Nephron progenitor cell (in vitro differentiated cells): ENCODE measurements at regions not wholly inside any gene's neighbourhood (a gene's known extent, or its start where the extent isn't known, plus 50 kb on each side); places are given as distances from the start of the nearest gene placed in this dataset.

ENCODE experiments used
- DNase-seq: peaks from one replicate; pipeline ENCODE4 v3.0.0; 2021
- H3K27ac Mint-ChIP-seq: 2 replicates; pipeline ENCODE4 v1.8.0; 2021; ENCODE audit warnings: mild to moderate bottlenecking, moderate library complexity, mixed read lengths
- H3K27me3 Mint-ChIP-seq: 2 replicates; pipeline ENCODE4 v1.8.0; 2021; ENCODE audit warnings: mild to moderate bottlenecking, low read depth, mixed read lengths; ENCODE audit not compliant: poor library complexity
- H3K36me3 Mint-ChIP-seq: 2 replicates; pipeline ENCODE4 v1.8.0; 2021; ENCODE audit warnings: low read depth, mixed read lengths
- H3K4me1 Mint-ChIP-seq: 2 replicates; pipeline ENCODE4 v1.8.0; 2021; ENCODE audit warnings: mixed read lengths
- H3K4me3 Mint-ChIP-seq: 2 replicates; pipeline ENCODE4 v1.8.0; 2021; ENCODE audit warnings: mild to moderate bottlenecking, moderate library complexity, mixed read lengths
- H3K9me3 Mint-ChIP-seq: 2 replicates; pipeline ENCODE4 v1.8.0; 2021; ENCODE audit warnings: mild to moderate bottlenecking, moderate library complexity, mixed read lengths
- CTCF ChIP-seq: fragments of 200-600 bp; sonication (generic); IDR thresholded peaks from 2 replicates; pipeline ENCODE4 v1.5.0; 2021; ENCODE audit warnings: antibody characterized with exemption

GRCh38 chr2:128632501-128632800 is 313.8 kb upstream of the HS6ST1 start:
- no peak overlapping the region for H3K4me3 Mint-ChIP-seq
- no peak for DNase-seq

GRCh38 chr2:128633501-128633900 is 314.8 kb upstream of the HS6ST1 start:
- Mint-ChIP-seq H3K27ac (no peak overlapping the region), H3K4me1 (peaks cover 38% of the 10 kb centered on the region), H3K4me3 (no peak overlapping the region), H3K36me3 (no peaks in the 10 kb centered on the region), H3K27me3 (peaks cover 37% of the 10 kb centered on the region), H3K9me3 (no peaks in the 10 kb centered on the region)
- DNase-seq: no peak
- no peak for TF ChIP-seq CTCF

More at GRCh38 chr2:128632501-128632800, 313.8 kb upstream of the HS6ST1 start:
- Mint-ChIP-seq H3K36me3 (no peaks in the 10 kb centered on the region), H3K4me1 (peaks cover 36% of the 10 kb centered on the region), H3K27me3 (peaks cover 35% of the 10 kb centered on the region), H3K27ac (no peak overlapping the region), H3K9me3 (no peaks in the 10 kb centered on the region)
- TF ChIP-seq CTCF: no peak

- DNase-seq: no peak
- no peak for TF ChIP-seq CTCF
- Mint-ChIP-seq H3K27ac (no peak overlapping the region), H3K9me3 (no peaks in the 10 kb centered on the region), H3K27me3 (peaks cover 32% of the 10 kb centered on the region), H3K36me3 (no peaks in the 10 kb centered on the region), H3K4me1 (peaks cover 45% of the 10 kb centered on the region), H3K4me3 (no peak overlapping the region)
These were observed 316.8 kb upstream of the HS6ST1 start for GRCh38 chr2:128635361-128635900.

- H3K4me1 Mint-ChIP-seq: peaks cover 50% of the 10 kb centered on the region
These were observed 318.1 kb upstream of the HS6ST1 start for GRCh38 chr2:128636802-128637147.

GRCh38 chr2:128637481-128638155 is 318.9 kb upstream of the HS6ST1 start:
- no peak for DNase-seq
- H3K27me3 Mint-ChIP-seq: peaks cover 32% of the 10 kb centered on the region
- H3K9me3 Mint-ChIP-seq: no peaks in the 10 kb centered on the region
- peaks cover 46% of the 10 kb centered on the region for H3K4me1 Mint-ChIP-seq
- no peaks in the 10 kb centered on the region for H3K36me3 Mint-ChIP-seq
- TF ChIP-seq CTCF: no peak
- no peak overlapping the region for H3K27ac Mint-ChIP-seq
- H3K4me3 Mint-ChIP-seq: no peak overlapping the region

More at GRCh38 chr2:128636802-128637147, 318.1 kb upstream of the HS6ST1 start:
- H3K4me3 Mint-ChIP-seq: no peak overlapping the region
- no peaks in the 10 kb centered on the region for H3K36me3 Mint-ChIP-seq
- no peaks in the 10 kb centered on the region for H3K9me3 Mint-ChIP-seq
- no peak overlapping the region for H3K27ac Mint-ChIP-seq
- DNase-seq: no peak
- TF ChIP-seq CTCF: no peak
- H3K27me3 Mint-ChIP-seq: peaks cover 30% of the 10 kb centered on the region
